ENCODE measurements at regions not wholly inside any gene's neighbourhood (a gene's known extent, or its start where the extent isn't known, plus 50 kb on each side); places are given as distances from the start of the nearest gene placed in this dataset.

DNA sequence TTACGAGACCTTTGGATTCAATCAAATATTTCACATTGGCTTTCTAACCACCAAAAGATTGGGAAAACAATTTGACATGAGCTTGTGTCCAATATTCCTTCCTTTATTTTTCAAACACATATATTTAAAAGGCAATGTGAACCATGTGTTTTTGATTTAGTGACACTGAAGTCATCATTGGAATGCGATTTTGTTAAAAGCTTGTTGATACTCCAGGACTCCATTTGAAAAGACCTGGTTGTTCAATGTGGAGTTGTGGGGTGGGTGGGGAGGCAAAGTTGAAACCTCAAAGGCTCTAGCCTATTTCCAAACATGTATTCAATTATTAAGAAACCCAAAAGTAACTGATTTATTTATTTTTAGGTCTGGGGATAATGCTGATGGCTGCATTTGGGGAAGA lies 114.1 kb upstream of the TRIB2 start:
- TF ChIP-seq, protein P1, sequence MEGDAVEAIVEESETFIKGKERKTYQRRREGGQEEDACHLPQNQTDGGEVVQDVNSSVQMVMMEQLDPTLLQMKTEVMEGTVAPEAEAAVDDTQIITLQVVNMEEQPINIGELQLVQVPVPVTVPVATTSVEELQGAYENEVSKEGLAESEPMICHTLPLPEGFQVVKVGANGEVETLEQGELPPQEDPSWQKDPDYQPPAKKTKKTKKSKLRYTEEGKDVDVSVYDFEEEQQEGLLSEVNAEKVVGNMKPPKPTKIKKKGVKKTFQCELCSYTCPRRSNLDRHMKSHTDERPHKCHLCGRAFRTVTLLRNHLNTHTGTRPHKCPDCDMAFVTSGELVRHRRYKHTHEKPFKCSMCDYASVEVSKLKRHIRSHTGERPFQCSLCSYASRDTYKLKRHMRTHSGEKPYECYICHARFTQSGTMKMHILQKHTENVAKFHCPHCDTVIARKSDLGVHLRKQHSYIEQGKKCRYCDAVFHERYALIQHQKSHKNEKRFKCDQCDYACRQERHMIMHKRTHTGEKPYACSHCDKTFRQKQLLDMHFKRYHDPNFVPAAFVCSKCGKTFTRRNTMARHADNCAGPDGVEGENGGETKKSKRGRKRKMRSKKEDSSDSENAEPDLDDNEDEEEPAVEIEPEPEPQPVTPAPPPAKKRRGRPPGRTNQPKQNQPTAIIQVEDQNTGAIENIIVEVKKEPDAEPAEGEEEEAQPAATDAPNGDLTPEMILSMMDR (conservative IDR thresholded peaks at IDR 0.05) = no peak
- TF ChIP-seq EZH2 (IDR thresholded peaks at IDR 0.05; ENCODE audit: low read depth) = no peak
